ENCODE measurements at regions not wholly inside any gene's neighbourhood (a gene's known extent, or its start where the extent isn't known, plus 50 kb on each side); places are given as distances from the start of the nearest gene placed in this dataset.

DNA sequence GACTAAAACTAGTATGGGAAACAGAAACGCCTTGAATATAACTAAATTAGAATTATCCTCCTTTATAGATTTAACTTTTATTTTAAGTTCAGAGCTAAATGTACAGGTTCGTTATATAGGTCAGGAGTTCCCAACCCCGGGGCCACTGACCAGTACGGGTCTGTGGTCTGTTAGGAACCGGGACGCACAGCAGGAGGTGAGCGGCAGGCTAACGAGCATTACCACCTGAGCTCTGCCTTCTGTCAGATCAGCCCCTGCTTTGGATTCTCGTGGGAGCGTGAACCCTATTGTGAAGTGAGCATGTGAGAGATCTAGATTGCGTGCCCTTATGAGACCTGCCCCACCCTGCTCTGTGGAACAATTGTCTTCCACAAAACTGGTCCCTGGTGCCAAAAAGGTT, 51.0 kb downstream of the FAT4 start:
- no peak for DNase-seq

GRCh38 chr4:125368146-125368545, 53.4 kb downstream of the FAT4 start:
- DNase-seq = no peak

DNA sequence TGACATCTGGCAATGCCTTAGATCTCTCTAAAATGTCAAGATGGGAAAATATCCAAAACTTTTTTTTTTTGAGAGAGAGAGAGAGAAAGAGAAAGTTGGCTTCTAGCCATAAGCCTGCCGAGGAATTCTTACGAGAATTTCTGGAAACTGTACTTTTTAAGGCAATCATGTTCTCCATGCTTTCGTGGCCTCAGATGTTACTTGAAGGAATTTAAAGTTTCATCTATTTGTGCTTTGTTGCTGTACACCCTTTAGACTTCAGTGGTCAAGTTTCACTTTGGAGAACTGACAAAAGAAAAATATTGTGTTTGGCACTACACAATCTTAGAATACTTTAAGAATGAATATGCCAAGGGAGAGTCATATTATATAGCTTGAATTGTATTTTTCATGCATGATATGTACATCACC, 53.9 kb downstream of the FAT4 start:
- no peak for DNase-seq

DNA sequence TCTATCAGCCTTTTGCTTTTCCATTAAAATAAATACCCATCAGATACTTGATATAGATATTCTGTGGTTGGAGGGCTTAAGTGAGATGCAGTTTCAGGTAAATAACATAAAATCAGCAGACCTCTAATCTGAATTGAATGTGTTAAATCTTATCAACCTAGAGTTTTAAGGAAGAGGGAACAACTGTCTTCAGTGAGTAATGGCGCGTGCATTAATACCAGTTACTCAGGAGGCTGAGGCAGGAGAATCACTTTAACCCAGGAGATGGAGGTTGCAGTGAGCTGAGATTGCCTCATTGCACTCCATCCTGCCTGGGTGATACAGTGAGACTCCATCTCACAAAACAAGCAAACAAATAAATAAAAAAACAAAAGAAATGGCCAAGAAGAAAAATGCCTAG, 54.3 kb downstream of the FAT4 start:
- no peak for DNase-seq

- DNase-seq = no peak
Measured at GRCh38 chr4:125370478-125370877, 55.7 kb downstream of the FAT4 start.

GRCh38 chr4:125382995-125383394, 68.2 kb downstream of the FAT4 start:
- no peak for DNase-seq

DNA sequence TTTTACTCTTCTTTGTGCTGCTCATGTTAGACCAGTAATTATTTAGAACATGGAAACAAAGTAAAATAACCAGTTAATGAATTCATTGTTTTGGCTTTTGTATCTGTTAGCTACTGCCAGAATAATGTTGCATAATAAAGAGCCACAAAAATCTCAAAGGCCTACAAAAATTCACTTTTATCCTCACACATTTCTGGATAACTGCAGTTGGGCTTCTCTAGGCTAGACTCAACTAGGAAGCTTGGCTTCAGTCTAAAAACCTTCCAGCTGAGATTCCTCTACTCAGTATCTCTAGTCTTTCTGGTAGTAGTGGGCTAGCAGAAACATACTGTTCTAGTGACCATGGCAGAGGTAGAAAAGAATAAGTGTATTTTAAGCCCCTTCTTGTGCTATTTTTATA, 73.0 kb downstream of the FAT4 start:
- no peak for DNase-seq

GRCh38 chr4:125388613-125389012, 73.9 kb downstream of the FAT4 start:
- DNase-seq = no peak

GRCh38 chr4:125389713-125390112, 75.0 kb downstream of the FAT4 start:
- DNase-seq = no peak

- no peak for DNase-seq
Measured at GRCh38 chr4:125390126-125390525, 75.4 kb downstream of the FAT4 start.

GRCh38 chr4:125390727-125391126, 76.0 kb downstream of the FAT4 start:
- DNase-seq = no peak

- DNase-seq = no peak
Measured at GRCh38 chr4:125392694-125393093, 77.9 kb downstream of the FAT4 start.

GRCh38 chr4:125393825-125394224, 79.1 kb downstream of the FAT4 start:
- DNase-seq = no peak

DNA sequence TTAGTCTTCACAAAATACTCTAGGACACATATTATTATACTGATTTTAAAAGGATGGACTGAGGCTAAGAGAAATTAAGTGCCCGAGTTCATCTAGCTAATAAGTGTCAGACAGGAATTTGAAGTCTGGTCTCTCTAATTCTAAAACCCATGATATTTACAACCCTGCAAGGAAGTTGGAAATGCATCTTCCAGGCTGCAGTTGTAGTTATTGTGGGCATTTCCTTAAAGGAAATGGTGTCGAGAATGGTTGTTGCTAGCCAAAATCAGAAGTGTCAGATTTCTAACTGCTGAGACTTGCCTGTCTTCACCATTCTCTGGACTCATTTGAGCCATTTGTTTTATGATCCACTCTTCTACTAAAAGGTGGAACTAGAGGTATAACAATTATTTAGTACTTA, 82.5 kb downstream of the FAT4 start:
- no peak for DNase-seq

DNA sequence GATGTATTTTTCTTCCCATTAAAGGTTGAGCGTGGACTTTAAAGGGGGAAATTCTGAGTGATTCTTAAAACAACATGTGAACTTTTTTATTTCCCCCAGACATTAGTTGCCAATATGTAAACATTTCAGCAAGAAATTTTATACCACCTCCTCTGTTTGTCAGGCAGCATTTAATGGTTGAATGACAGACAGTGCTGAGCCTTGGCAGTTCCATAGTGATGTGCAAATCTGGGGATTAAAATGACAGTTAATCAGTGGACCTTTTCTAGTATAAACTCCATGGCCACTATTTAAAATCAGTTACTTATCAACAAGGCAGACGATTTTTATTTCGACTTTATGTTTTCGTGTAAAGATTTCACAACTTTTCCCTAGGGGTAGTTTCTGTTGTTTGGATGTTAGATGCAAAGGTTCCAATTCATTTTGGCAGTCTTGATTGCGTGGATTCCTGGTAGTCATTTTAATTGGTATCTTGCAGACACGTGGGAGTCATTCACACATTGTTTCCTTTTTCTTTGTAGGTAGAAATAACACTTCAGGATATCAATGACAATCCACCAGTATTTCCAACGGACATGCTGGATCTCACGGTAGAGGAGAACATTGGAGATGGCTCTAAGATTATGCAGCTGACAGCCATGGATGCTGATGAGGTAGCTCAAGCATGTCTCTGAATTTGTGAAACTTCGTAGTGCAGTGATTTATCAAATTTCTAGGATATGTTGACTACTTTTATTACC, 83.7 kb downstream of the FAT4 start:
- DNase-seq = no peak

GRCh38 chr4:125400756-125401155, 86.0 kb downstream of the FAT4 start:
- no peak for DNase-seq

- no peak for DNase-seq
Measured at GRCh38 chr4:125401784-125402183, 87.0 kb downstream of the FAT4 start.

GRCh38 chr4:125420526-125420925, 105.8 kb downstream of the FAT4 start:
- DNase-seq = no peak

GRCh38 chr4:125421547-125421946, 106.8 kb downstream of the FAT4 start:
- no peak for DNase-seq

DNA sequence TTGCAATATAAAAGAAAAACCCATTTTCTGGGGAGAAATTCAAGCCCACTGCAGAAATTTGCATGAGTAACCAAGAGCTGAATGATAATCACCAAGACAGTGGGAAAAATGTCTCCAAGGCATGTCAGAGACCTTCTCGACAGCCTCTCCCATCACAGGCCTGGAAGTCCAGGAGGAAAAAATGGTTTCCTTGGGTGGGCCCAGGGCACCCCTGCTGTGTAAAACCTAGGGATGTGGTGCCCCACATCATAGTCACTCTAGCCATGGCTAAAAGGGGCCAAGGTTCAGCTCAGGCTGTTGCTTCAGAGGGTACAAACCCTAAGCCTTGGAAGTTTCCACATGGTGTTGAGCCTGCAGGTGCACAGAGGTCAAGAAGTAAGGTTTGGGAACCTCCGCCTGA, 108.4 kb downstream of the FAT4 start:
- DNase-seq = no peak

GRCh38 chr4:125428832-125429231, 114.1 kb downstream of the FAT4 start:
- DNase-seq = no peak

DNA sequence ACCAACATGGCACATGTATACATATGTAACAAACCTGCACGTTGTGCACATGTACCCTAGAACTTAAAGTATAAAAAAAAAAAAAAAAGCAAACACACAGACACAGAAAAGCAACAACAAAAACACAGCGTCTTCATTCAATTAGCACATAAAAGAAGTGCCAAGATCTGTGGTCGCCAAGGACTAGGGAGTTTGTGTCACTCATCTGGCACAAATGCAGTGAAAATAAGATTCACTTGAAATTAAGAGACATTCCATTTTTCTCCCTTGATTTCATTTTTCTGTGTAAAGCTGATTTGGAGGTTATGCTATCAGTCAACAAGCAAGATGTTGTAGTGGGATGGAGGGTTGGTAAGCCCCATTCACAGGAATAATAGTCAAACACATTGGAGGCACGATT, 115.3 kb downstream of the FAT4 start:
- DNase-seq = no peak

- no peak for DNase-seq
Measured at GRCh38 chr4:125432078-125432477, 117.3 kb downstream of the FAT4 start.

- DNase-seq = no peak
Measured at GRCh38 chr4:125433453-125433852, 118.7 kb downstream of the FAT4 start.

DNA sequence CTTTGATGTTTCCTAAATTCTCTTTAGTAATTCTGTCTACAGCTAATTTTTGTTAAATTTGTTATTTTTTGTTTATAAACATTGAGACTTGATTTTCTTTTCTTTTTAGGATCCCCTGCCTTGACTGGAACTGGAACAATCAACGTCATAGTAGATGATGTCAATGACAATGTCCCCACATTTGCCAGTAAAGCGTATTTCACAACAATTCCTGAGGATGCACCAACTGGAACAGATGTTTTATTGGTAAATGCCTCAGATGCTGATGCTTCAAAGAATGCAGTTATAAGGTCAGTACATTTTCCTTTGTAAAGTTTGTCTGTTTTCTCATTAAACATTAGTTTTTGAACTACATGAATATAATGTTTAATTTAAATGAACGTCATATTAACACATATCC, 119.4 kb downstream of the FAT4 start:
- DNase-seq = no peak

GRCh38 chr4:125440814-125441213, 126.1 kb downstream of the FAT4 start:
- DNase-seq = no peak

Measured in NCI-H1930 (cell line).